ENCODE measurements at regions not wholly inside any gene's neighbourhood (a gene's known extent, or its start where the extent isn't known, plus 50 kb on each side); places are given as distances from the start of the nearest gene placed in this dataset.

DNA sequence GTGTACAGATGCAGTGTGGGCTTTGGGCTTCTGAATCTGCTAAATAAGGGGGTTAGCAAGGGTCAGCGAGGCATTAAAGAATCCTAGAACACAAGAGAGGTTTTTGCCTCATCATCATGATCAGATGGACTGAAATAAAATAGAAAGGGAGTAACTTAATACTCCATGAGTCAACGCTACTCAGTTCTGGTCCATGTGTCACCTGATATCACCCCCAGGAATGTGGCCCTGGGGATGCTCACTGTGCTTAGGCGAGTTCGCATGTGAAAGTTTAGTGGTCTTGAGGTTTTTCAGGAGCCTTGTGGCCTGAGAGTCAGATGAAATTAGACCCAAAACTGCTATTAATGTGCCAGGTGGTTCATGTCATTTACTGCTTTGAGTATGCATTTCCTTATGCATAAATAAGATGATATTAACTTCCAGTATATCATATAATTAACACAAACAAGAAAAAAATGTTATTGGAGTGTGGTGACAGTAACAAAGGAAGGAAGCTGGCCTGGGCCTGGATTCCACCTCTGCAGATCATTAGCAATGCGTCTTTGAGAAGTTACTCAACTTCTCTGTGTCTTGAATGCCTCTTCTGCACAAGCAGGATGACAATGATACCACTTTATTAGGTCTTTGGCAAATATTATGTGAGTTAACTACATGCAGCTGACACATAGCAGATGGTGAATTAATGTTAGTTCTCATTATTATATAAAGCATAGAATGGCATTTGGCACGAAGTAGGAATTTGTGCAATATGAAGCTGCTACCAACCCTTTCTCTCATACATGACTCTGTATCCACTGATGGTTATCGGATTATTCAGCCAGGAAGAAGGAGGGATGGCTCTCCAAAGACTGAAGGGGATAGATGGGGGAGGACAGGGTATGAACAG is 1272.6 kb downstream of the AACS start:
- ATAC-seq (no peak), DNase-seq (no peak)
- Histone ChIP-seq H3K4me3 (ENCODE audit: low read length) (no peak overlapping the region), H3K27ac (ENCODE audit: low read length) (no peak overlapping the region), H3K4me1 (ENCODE audit: control insufficient read depth, insufficient read depth, low read length) (no peaks in the 10 kb centered on the region), H3K9me3 (ENCODE audit: control insufficient read depth, insufficient read depth, low read length) (no peaks in the 10 kb centered on the region), H3K36me3 (ENCODE audit: control insufficient read depth, insufficient read depth, low read length) (no peaks in the 10 kb centered on the region), H3K27me3 (ENCODE audit: control insufficient read depth, insufficient read depth, low read length) (no peaks in the 10 kb centered on the region)
- H3K27me3 Mint-ChIP-seq (ENCODE audit: low read depth in 2 of 2), result no peaks in the 10 kb centered on the region
- peaks cover 6 to 9% of the 10 kb centered on the region in 2 donors for H3K9me3 Mint-ChIP-seq
- TF ChIP-seq, protein P1, sequence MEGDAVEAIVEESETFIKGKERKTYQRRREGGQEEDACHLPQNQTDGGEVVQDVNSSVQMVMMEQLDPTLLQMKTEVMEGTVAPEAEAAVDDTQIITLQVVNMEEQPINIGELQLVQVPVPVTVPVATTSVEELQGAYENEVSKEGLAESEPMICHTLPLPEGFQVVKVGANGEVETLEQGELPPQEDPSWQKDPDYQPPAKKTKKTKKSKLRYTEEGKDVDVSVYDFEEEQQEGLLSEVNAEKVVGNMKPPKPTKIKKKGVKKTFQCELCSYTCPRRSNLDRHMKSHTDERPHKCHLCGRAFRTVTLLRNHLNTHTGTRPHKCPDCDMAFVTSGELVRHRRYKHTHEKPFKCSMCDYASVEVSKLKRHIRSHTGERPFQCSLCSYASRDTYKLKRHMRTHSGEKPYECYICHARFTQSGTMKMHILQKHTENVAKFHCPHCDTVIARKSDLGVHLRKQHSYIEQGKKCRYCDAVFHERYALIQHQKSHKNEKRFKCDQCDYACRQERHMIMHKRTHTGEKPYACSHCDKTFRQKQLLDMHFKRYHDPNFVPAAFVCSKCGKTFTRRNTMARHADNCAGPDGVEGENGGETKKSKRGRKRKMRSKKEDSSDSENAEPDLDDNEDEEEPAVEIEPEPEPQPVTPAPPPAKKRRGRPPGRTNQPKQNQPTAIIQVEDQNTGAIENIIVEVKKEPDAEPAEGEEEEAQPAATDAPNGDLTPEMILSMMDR (IDR thresholded peaks at IDR 0.05), result no peak
- no peak overlapping the region for H3K27ac Mint-ChIP-seq
- no peaks in the 10 kb centered on the region for H3K36me3 Mint-ChIP-seq
- WGBS (ENCODE audit: insufficient coverage), result 75% methylated on average over 6 of the region's 7 CpGs
- H3K4me1 Mint-ChIP-seq, result no peaks in the 10 kb centered on the region
- H3K4me3 Mint-ChIP-seq, result no peak overlapping the region
- intact Hi-C loops (cut with micrococcal nuclease), result no loop called here

DNA sequence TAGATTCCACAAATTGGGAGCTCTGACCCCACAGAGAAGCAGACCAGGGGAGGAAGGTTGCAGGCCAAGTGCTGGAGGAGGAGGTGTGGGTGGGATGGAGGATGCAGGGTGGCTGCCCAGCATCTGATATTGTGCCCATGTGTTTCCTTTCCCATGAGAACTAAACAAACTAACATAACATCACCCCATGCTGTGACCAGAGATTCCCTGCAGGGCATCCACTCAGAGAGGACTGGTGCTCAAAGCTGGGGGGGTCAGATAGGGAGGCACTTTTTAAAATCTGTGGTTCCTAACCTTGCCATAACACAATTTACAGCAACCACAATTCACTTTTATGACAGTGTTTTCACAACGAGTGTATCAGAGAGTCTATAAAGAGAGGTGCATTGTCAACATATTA is 1277.6 kb downstream of the AACS start:
- Mint-ChIP-seq H3K9me3 (peaks cover 12 to 15% of the 10 kb centered on the region in 2 donors), H3K4me3 (no peak overlapping the region), H3K36me3 (no peaks in the 10 kb centered on the region), H3K27ac (no peak overlapping the region), H3K27me3 (ENCODE audit: low read depth in 2 of 2) (no peaks in the 10 kb centered on the region), H3K4me1 (no peaks in the 10 kb centered on the region)
- ATAC-seq (no peak), DNase-seq (no peak)
- Histone ChIP-seq H3K4me3 (ENCODE audit: low read length) (no peak overlapping the region), H3K4me1 (ENCODE audit: control insufficient read depth, insufficient read depth, low read length) (no peaks in the 10 kb centered on the region), H3K27ac (ENCODE audit: low read length) (no peak overlapping the region), H3K36me3 (ENCODE audit: control insufficient read depth, insufficient read depth, low read length) (no peaks in the 10 kb centered on the region), H3K9me3 (ENCODE audit: control insufficient read depth, insufficient read depth, low read length) (no peaks in the 10 kb centered on the region), H3K27me3 (ENCODE audit: control insufficient read depth, insufficient read depth, low read length) (no peaks in the 10 kb centered on the region)
- TF ChIP-seq, protein P1 (IDR thresholded peaks at IDR 0.05), result no peak
- intact Hi-C loops (cut with micrococcal nuclease), result no loop called here
- no CpG with 5 or more reads among the region's 1 CpG for WGBS (ENCODE audit: insufficient coverage)

DNA sequence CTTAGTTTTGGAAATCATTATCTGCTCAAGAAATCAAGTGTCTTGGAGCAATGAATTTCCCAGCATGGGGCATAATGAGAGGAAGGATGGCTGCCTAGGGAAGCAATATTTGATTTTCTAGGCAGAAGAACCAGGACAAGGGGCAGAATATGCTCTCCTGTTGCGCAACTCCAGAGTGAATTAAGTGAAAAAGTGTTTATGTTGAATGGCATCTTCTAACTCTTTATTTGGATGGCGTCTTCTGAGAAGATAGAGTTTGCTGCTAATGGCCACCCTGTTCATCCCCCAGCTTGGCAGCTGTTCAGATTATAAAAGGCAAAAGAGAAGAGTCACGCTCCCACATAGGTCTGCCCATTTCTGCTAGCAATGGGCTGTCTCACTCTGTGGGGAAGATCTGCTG is 1278.1 kb downstream of the AACS start:
- DNase-seq, result no peak
- intact Hi-C loops (cut with micrococcal nuclease), result no loop called here
- no peaks in the 10 kb centered on the region for H3K4me1 Mint-ChIP-seq
- Histone ChIP-seq H3K27ac (ENCODE audit: low read length) (no peak overlapping the region), H3K4me1 (ENCODE audit: control insufficient read depth, insufficient read depth, low read length) (no peaks in the 10 kb centered on the region), H3K27me3 (ENCODE audit: control insufficient read depth, insufficient read depth, low read length) (no peaks in the 10 kb centered on the region), H3K4me3 (ENCODE audit: low read length) (no peak overlapping the region), H3K9me3 (ENCODE audit: control insufficient read depth, insufficient read depth, low read length) (no peaks in the 10 kb centered on the region), H3K36me3 (ENCODE audit: control insufficient read depth, insufficient read depth, low read length) (no peaks in the 10 kb centered on the region)
- TF ChIP-seq, protein P1 (IDR thresholded peaks at IDR 0.05), result no peak
- H3K27me3 Mint-ChIP-seq (ENCODE audit: low read depth in 2 of 2), result no peaks in the 10 kb centered on the region
- ATAC-seq, result no peak
- WGBS (ENCODE audit: insufficient coverage), result 90% methylated on average over 3 of the region's 3 CpGs
- no peak overlapping the region for H3K27ac Mint-ChIP-seq
- H3K4me3 Mint-ChIP-seq, result no peak overlapping the region
- peaks cover 14 to 15% of the 10 kb centered on the region in 2 donors for H3K9me3 Mint-ChIP-seq
- no peaks in the 10 kb centered on the region for H3K36me3 Mint-ChIP-seq

DNA sequence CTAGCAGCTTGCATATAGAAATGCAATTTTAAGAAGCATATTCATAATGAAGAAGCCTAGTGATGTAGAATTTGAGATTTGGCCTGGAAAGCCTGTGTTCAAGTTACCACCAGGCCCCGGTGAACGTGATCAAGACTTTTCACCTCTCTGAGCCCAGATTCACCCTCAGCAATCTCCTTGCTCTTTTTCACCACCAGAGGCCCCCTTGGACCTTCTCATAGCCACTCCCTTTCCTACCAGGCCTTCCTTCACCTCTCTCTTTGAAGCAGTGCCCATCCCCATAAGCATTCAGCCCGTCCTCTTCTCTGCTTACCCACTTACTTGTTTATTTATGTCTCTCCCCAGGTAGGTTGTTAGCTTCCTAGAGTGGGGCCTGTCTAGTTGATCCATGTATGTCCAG is 1280.9 kb downstream of the AACS start:
- H3K4me3 ChIP-seq (ENCODE audit: low read length), result no peak overlapping the region
- H3K27me3 ChIP-seq (ENCODE audit: control insufficient read depth, insufficient read depth, low read length), result no peaks in the 10 kb centered on the region
- no peaks in the 10 kb centered on the region for H3K4me1 Mint-ChIP-seq
- intact Hi-C loops (cut with micrococcal nuclease), result no loop called here
- no peak overlapping the region for H3K27ac ChIP-seq (ENCODE audit: low read length)
- H3K27ac Mint-ChIP-seq, result no peak overlapping the region
- no peak for ATAC-seq
- no peaks in the 10 kb centered on the region for H3K9me3 ChIP-seq (ENCODE audit: control insufficient read depth, insufficient read depth, low read length)
- DNase-seq, result no peak
- WGBS (ENCODE audit: insufficient coverage), result 94% methylated on average over 2 of the region's 3 CpGs
- H3K36me3 Mint-ChIP-seq, result no peaks in the 10 kb centered on the region
- no peak overlapping the region for H3K4me3 Mint-ChIP-seq
- H3K4me1 ChIP-seq (ENCODE audit: control insufficient read depth, insufficient read depth, low read length), result no peaks in the 10 kb centered on the region
- no peaks in the 10 kb centered on the region for H3K36me3 ChIP-seq (ENCODE audit: control insufficient read depth, insufficient read depth, low read length)
- H3K9me3 Mint-ChIP-seq, result peaks cover 12% of the 10 kb centered on the region in 2 donors
- TF ChIP-seq, protein P1 (IDR thresholded peaks at IDR 0.05), result no peak
- H3K27me3 Mint-ChIP-seq (ENCODE audit: low read depth in 2 of 2), result no peaks in the 10 kb centered on the region

All from natural killer cell (primary cell).